ENCODE measurements at regions not wholly inside any gene's neighbourhood (a gene's known extent, or its start where the extent isn't known, plus 50 kb on each side); places are given as distances from the start of the nearest gene placed in this dataset.

DNA sequence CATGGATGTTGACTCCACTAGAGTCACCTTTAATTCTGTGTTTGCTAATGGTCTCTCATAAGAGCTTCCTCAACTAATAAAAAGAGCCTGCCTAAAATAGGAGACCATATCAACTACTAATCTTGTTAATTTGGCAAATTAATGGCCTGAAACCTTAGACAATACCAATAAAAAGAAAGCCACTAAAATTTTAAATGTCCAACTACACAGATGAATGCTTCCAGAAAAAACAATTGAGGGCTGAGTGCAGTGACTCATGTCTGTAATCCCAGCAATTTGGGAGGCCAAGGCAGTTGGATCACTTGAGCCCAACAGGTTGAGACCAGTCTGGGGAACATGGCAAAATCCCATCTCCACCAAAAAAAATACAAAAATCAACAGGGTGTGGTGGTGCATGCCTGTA is 230.9 kb downstream of the NSUN3 start:
- Histone ChIP-seq H3K4me3 (no peak overlapping the region), H3K27ac (no peak overlapping the region), H3K27me3 (replicated peaks; ENCODE audit: insufficient read depth) (no peaks in the 10 kb centered on the region), H3K4me1 (ENCODE audit: control insufficient read depth in 1 of 2, low read depth in 2 of 2) (peaks cover 0 to 3% of the 10 kb centered on the region in 2 donors), H3K36me3 (no peaks in the 10 kb centered on the region), H3K9me3 (no peaks in the 10 kb centered on the region)
- DNase-seq (ENCODE audit: low spot score), result no peak
- TF ChIP-seq, protein P1, sequence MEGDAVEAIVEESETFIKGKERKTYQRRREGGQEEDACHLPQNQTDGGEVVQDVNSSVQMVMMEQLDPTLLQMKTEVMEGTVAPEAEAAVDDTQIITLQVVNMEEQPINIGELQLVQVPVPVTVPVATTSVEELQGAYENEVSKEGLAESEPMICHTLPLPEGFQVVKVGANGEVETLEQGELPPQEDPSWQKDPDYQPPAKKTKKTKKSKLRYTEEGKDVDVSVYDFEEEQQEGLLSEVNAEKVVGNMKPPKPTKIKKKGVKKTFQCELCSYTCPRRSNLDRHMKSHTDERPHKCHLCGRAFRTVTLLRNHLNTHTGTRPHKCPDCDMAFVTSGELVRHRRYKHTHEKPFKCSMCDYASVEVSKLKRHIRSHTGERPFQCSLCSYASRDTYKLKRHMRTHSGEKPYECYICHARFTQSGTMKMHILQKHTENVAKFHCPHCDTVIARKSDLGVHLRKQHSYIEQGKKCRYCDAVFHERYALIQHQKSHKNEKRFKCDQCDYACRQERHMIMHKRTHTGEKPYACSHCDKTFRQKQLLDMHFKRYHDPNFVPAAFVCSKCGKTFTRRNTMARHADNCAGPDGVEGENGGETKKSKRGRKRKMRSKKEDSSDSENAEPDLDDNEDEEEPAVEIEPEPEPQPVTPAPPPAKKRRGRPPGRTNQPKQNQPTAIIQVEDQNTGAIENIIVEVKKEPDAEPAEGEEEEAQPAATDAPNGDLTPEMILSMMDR (IDR thresholded peaks at IDR 0.05), result no peak
- ATAC-seq (ENCODE audit: insufficient number of reproducible peaks, low FRiP score, low read depth), result no peak

DNA sequence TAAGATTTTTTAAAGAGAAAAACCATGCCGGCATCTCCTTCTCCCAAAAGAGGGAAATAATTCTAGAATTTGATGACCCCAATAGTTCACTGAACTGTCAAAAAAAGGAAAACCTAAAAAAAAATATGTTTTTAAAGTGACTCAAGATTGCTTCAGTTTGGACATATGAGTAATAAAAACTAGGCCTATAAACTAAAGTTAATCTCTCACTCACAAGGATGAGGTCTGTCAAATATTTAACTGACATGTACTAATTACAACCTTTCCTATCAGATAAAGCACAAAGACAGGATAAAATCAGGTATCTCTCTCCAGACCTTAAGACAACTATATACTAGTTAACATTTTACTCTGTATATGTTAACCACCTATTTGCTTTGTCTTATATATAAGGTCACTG is 231.9 kb downstream of the NSUN3 start:
- DNase-seq (ENCODE audit: low spot score) (no peak), ATAC-seq (ENCODE audit: insufficient number of reproducible peaks, low FRiP score, low read depth) (no peak)
- Histone ChIP-seq H3K36me3 (no peaks in the 10 kb centered on the region), H3K9me3 (no peaks in the 10 kb centered on the region), H3K4me1 (ENCODE audit: control insufficient read depth in 1 of 2, low read depth in 2 of 2) (peaks cover 0 to 3% of the 10 kb centered on the region in 2 donors), H3K4me3 (no peak overlapping the region), H3K27ac (no peak overlapping the region), H3K27me3 (replicated peaks; ENCODE audit: insufficient read depth) (no peaks in the 10 kb centered on the region)
- TF ChIP-seq, protein P1 (IDR thresholded peaks at IDR 0.05), result no peak

DNA sequence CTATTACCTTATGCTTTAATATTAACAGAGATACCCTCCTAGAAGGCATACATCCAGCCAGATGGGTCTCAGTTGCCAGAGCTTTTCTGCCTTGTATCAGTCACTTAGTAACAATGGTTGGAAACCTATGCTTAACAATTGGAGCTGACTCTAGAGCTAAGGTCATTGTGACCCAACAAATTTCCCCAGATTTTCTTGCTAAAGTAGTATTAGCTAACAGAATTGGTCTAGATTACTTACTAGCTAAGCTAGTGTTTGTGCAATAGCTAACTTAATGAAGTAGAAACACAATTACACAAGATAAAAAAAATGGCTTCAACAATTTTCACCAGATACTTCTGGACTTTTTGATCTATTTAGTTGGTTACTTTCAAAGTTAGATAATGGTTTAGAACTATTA is 236.9 kb downstream of the NSUN3 start:
- Histone ChIP-seq H3K4me1 (ENCODE audit: control insufficient read depth in 1 of 2, low read depth in 2 of 2) (peaks cover 6 to 14% of the 10 kb centered on the region in 2 donors), H3K36me3 (no peaks in the 10 kb centered on the region), H3K9me3 (no peaks in the 10 kb centered on the region), H3K4me3 (no peak overlapping the region), H3K27ac (no peak overlapping the region), H3K27me3 (replicated peaks; ENCODE audit: insufficient read depth) (no peaks in the 10 kb centered on the region)
- TF ChIP-seq, protein P1 (IDR thresholded peaks at IDR 0.05), result no peak
- ATAC-seq (ENCODE audit: insufficient number of reproducible peaks, low FRiP score, low read depth) (no peak), DNase-seq (ENCODE audit: low spot score) (no peak)

DNA sequence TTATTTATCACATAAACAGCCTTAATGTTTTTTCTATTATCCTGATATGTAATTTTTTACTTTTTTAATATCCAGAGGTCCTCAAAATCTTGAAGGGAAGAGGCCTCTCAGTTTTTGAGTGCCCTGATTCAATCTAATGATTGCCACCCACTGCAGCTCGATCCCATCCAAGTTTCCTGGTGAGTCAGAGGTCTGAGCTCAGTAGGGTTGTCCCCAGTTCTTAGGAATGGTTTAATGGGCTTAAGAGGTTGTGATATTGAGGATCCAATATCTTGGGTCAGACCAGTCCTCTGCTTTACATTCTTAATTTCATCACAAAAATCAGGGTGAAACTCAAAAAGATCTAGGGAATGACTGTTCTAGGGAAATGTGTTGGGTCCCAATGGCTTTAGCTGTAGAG is 238.5 kb downstream of the NSUN3 start:
- no peak for ATAC-seq (ENCODE audit: insufficient number of reproducible peaks, low FRiP score, low read depth)
- Histone ChIP-seq H3K27ac (no peak overlapping the region), H3K27me3 (replicated peaks; ENCODE audit: insufficient read depth) (no peaks in the 10 kb centered on the region), H3K4me3 (no peak overlapping the region), H3K9me3 (no peaks in the 10 kb centered on the region), H3K4me1 (ENCODE audit: control insufficient read depth in 1 of 2, low read depth in 2 of 2) (peaks cover 11 to 22% of the 10 kb centered on the region in 2 donors), H3K36me3 (no peaks in the 10 kb centered on the region)
- TF ChIP-seq, protein P1 (IDR thresholded peaks at IDR 0.05), result no peak
- no peak for DNase-seq (ENCODE audit: low spot score)

DNA sequence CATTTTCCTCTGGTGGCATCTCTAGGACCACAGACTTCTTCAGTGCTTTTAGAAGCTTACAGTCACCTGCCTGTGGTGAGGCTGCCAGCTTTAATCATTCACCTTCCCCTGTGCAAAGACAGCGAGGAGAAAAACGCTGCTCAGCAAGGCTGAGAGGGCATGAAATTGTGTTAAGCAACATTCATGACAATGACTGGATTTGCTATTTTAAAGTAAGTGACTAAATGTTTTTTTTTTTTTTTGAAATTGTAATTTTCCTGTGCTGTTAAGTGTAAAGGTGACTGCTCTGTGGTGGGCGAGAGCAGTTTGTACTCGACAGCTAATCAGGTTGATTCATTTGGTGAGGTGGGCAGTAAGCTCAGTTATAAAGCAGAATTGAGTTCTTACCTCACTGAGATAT is 240.4 kb downstream of the NSUN3 start:
- no peak overlapping the region for H3K27ac ChIP-seq
- TF ChIP-seq, protein P1 (IDR thresholded peaks at IDR 0.05), result no peak
- DNase-seq (ENCODE audit: low spot score) (no peak), ATAC-seq (ENCODE audit: insufficient number of reproducible peaks, low FRiP score, low read depth) (no peak)
- H3K9me3 ChIP-seq, result no peaks in the 10 kb centered on the region
- no peaks in the 10 kb centered on the region for H3K27me3 ChIP-seq (replicated peaks; ENCODE audit: insufficient read depth)
- H3K4me1 ChIP-seq (ENCODE audit: control insufficient read depth in 1 of 2, low read depth in 2 of 2), result peaks cover 11 to 22% of the 10 kb centered on the region in 2 donors
- no peak overlapping the region for H3K4me3 ChIP-seq
- H3K36me3 ChIP-seq, result no peaks in the 10 kb centered on the region
